Skeletal muscle tissue (tissue), 3 donors: ENCODE measurements at regions not wholly inside any gene's neighbourhood (a gene's known extent, or its start where the extent isn't known, plus 50 kb on each side); places are given as distances from the start of the nearest gene placed in this dataset.
"Not testable (repeated sequence)": the region's sequence is repeated elsewhere in the genome, so short reads cannot be mapped to it uniquely, and the experiment has no call there.

Source experiments
- H3K27ac ChIP-seq: one replicate; pipeline ENCODE4 v1.7.0; 2013; ENCODE audit warnings: mild to moderate bottlenecking, low read depth, low read length, inconsistent platforms
- H3K27me3 ChIP-seq, 3 donors: one replicate each; pipeline ENCODE4 v1.7.0; 2013; ENCODE audit warnings: low read length in 3 of 3; ENCODE audit not compliant: control insufficient read depth in 3 of 3, insufficient read depth in 3 of 3
- H3K36me3 ChIP-seq, 3 donors: one replicate each; pipeline ENCODE4 v1.7.0; 2013; ENCODE audit warnings: low read length in 3 of 3; ENCODE audit not compliant: control insufficient read depth in 3 of 3, insufficient read depth in 3 of 3
- H3K4me1 ChIP-seq, 3 donors: one replicate each; pipeline ENCODE4 v1.7.0; 2013; ENCODE audit warnings: low read length in 3 of 3, mild to moderate bottlenecking in 3 of 3; ENCODE audit not compliant: control insufficient read depth in 3 of 3, insufficient read depth in 3 of 3
- H3K4me3 ChIP-seq, 3 donors: one replicate each; pipeline ENCODE4 v1.7.0; 2013; ENCODE audit warnings: low read length in 3 of 3
- H3K9ac ChIP-seq, 3 donors: one replicate each; pipeline ENCODE4 v1.7.0; 2013; ENCODE audit warnings: low read length in 3 of 3, mild to moderate bottlenecking in 3 of 3, moderate library complexity in 2 of 3, low read depth in 1 of 3
- H3K9me3 ChIP-seq, 3 donors: one replicate each; pipeline ENCODE4 v1.7.0; 2013; ENCODE audit warnings: low read length in 3 of 3; ENCODE audit not compliant: control insufficient read depth in 3 of 3
- donor health status: Osteomylitis.

DNA sequence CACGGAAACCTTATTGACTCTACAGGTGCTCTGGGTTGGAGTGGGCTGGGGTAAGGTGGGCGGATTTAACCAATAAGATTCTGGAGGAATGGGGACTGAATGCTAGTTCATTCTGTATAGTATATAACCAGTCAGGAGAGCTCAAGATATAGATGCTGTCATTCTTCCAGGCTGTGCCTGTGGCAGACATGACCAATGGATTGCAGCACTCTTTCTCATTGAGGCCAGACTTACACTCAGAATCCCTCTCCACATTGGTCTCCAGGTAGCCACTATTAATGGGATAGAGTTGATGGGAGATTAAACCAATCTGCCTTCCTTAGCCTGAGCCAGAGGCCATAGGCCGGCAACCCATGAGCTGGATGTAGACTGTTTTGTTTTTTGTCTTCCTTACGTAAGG lies 82.8 kb upstream of the MEF2A start:
- Histone ChIP-seq H3K27me3 (no peaks in the 10 kb centered on the region), H3K27ac (no peak overlapping the region), H3K4me1 (peaks cover 16 to 23% (median 22%) of the 10 kb centered on the region in 3 donors), H3K9ac (no peak overlapping the region), H3K9me3 (no peaks in the 10 kb centered on the region), H3K36me3 (no peaks in the 10 kb centered on the region), H3K4me3 (no peak overlapping the region)

DNA sequence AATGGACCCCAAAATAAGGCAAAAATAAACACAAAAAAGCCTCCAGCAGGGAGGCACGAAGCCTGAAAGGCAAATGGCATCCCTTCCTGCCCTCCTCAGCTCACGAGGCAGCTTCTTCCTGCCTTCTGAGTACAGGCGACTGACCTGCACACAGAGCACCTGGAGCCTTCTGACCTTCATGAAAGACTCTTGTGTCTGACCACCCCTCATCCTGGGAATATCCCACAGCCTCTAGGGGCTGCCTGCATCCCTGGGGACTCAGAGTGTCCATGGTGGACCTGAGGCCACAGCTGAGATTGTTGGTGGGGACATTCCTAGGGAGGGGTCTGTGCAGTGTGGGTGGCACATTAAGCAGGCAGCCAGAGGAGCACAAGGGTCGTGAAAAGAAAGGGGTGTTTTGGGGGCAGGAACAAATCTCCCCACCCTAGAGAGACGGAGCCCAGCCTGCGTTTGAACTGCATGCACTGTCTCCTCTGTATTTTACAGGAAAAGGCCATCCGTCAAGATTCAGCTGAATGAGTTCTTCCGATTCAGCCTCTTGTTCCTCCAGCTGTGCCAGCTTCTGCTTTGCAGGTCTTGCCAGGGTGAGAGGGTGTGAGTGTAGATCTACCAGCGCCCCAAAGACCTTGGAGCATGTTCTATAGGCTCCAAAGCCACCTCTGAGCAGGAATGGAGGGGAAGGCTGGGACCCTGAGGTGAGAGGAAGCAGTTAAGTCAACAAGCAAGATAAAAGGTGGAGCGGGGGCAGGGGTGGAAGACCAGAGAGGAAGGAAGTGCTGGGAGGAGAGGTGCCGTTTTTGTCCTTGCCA lies 80.4 kb upstream of the MEF2A start:
- H3K9me3 ChIP-seq, result no peaks in the 10 kb centered on the region
- peak overlapping the region; percentile 69 for H3K27ac ChIP-seq
- no peaks in the 10 kb centered on the region for H3K27me3 ChIP-seq
- H3K36me3 ChIP-seq, result no peaks in the 10 kb centered on the region
- peak overlapping the region in 1 of 3 donors; percentile 72 for H3K9ac ChIP-seq
- H3K4me1 ChIP-seq, result peaks cover 16 to 23% (median 22%) of the 10 kb centered on the region in 3 donors
- H3K4me3 ChIP-seq, result peak overlapping the region in 2 of 3 donors; percentile 60 to 62

DNA sequence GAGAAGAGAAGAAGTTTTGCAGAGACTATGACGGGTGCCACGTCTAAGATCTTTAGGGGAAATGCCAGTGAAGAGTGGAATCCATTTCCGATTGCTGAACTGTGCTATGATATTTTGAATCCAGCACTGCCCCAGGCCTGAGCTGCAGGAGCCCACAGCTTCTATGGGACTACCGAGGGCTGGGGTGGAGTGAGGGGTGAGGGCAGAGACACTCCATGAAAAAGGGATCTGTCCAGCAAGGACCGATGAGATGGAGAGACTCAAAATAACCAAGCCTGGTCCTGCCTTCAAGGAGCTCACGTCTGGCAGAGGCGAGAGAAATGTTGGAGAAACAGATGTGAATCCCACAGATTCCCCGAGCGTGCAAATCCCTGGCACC lies 79.8 kb upstream of the MEF2A start:
- Histone ChIP-seq H3K36me3 (no peaks in the 10 kb centered on the region), H3K27ac (peak overlapping the region; percentile 69), H3K27me3 (no peaks in the 10 kb centered on the region), H3K4me3 (peak overlapping the region; percentile 60 to 64 (median 62)), H3K4me1 (peaks cover 16 to 23% (median 22%) of the 10 kb centered on the region in 3 donors), H3K9me3 (no peaks in the 10 kb centered on the region), H3K9ac (peak overlapping the region; percentile 57 to 72 (median 58))

DNA sequence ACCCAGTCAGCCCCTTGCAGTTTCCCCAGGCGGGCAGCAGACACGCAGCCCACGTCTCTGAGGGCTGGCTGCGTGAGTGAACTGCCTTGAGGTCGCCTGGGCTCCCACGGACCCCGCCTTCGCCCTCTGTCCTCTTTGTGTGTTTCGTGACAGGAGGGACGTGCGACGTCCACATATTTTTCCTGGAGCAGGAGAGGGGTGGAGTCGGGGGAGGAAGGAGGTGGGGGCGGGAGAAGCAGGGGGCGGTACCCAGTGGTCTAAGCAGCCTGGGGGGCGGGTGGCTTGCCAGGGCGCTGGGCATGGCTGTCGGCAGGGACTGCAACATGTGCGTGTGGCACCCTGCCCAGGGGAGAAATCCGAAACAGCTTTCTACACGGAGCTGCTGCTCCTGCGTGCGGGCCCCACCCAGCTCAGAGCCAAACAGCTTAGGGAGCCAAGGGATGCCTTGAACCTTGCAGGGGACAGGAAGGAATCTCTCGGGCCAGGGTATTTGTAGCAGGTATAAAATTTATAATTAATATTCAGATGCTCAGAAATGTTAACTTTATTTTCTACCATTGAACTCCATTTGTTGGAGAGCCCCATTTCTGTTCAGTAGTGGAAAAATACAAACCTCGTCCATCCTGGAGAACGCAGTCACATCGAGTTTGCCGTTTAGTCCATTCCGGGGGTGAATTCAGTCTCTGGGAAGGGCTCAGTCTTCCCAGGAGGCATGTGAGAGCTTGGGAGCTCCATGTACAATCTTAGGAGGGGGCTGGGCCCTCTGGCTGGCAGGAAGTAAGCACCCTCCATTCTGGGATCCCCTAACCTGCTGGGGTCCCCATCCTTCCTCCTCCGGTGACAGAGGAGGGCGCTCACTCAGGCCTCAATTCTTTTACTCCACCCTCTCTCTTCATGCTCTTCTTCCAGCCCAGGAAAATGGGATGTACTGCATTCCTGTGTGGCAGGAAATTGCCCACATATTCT lies 79.1 kb upstream of the MEF2A start:
- Histone ChIP-seq H3K27me3 (no peaks in the 10 kb centered on the region), H3K27ac (peak overlapping the region; percentile 69), H3K9me3 (no peaks in the 10 kb centered on the region), H3K4me3 (peak overlapping the region; percentile 60 to 69 (median 62)), H3K36me3 (no peaks in the 10 kb centered on the region), H3K4me1 (peaks cover 16 to 23% (median 22%) of the 10 kb centered on the region in 3 donors), H3K9ac (peak overlapping the region; percentile 58 to 77 (median 72))

DNA sequence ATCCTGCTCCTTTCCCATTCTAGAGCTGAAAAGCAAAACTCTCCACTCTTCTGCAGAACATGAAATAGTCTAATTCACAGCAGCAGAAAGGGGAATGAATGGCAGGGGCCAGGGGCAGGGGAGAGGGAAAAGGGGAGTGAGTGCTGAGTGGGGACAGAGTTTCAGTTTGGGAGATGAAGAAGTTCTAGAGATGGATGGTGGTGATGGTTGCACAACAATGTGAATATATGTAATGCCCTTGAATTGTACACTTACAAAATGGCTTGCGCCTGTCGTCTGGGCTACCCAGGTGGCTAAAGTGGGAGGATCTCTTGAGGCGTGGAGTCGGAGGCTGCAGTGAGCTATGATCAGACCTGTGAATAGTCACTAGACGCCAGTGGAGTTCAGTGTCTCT lies 78.5 kb upstream of the MEF2A start:
- Histone ChIP-seq H3K9ac (peak overlapping the region in 2 of 3 donors; percentile 58 to 66), H3K27ac (peak overlapping the region; percentile 69), H3K4me3 (peak overlapping the region in 1 of 3 donors; percentile 69), H3K36me3 (no peaks in the 10 kb centered on the region), H3K27me3 (no peaks in the 10 kb centered on the region), H3K9me3 (no peaks in the 10 kb centered on the region), H3K4me1 (peaks cover 16 to 23% (median 22%) of the 10 kb centered on the region in 3 donors)

DNA sequence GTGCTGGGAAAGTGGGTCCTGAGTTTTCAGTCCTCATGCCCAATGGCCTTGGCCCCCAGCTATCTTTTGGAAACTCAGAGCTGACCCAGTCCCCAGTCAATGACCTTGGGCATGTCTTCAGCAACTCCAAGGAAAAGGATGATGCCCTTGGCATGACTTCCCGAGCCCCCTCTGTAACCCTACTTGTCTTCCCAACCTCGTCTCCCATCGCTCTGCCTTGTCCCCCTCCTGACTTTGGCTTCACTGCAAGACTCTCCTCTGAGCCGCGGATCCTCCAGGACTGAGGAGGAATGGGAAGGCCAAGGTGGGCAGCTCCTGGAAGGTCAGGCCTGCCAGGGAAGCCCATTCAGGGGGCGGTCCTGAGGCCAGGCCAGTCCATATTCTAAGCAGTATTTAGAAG lies 73.5 kb upstream of the MEF2A start:
- no peaks in the 10 kb centered on the region for H3K9me3 ChIP-seq
- H3K9ac ChIP-seq, result no peak overlapping the region
- no peaks in the 10 kb centered on the region for H3K27me3 ChIP-seq
- H3K4me1 ChIP-seq, result peaks cover 2 to 6% (median 5%) of the 10 kb centered on the region in 3 donors
- no peaks in the 10 kb centered on the region for H3K36me3 ChIP-seq
- H3K4me3 ChIP-seq, result no peak overlapping the region
- no peak overlapping the region for H3K27ac ChIP-seq

DNA sequence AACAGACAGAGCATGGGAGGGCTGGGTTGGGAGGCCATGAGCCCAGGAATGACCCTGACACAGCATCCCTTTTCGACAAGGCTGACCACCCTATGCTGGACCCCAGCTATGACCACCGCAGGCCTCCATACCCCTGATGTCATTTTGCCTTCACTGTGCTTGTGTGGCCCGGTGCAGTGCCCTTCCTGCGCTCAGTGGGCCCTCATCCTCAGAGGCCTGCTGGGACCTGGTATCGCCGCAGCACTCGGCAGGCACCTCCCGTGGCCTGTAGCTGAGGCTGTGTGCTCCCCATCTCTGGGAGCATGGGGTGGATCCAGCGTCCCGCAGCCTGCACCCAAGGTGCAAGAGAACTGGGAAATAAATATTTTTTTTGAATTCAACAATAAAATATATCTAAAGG lies 73.1 kb upstream of the MEF2A start:
- H3K4me3 ChIP-seq, result no peak overlapping the region
- no peaks in the 10 kb centered on the region for H3K36me3 ChIP-seq
- no peaks in the 10 kb centered on the region for H3K27me3 ChIP-seq
- no peak overlapping the region for H3K9ac ChIP-seq
- no peaks in the 10 kb centered on the region for H3K9me3 ChIP-seq
- peaks cover 0 to 4% (median 3%) of the 10 kb centered on the region in 3 donors for H3K4me1 ChIP-seq
- no peak overlapping the region for H3K27ac ChIP-seq

DNA sequence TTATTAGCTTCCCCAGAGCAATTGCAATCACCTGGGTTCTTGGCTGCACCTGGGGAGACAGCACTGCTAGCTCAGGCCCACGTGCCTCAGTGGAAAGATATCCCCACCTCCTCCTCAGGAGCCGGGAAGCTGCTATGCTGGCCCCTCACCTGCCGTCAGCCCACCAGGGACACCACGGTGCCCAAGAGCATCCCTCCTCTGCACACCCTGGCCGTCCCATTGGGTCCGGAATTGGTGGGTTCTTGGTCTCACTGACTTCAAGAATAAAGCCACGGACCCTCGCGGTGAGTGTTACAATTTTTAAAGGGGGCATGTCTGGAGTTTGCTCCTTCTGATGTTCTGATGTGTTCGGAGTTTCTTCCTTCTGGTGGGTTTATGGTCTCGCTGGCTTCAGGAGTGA lies 72.3 kb upstream of the MEF2A start:
- Histone ChIP-seq H3K4me3 (no peak overlapping the region), H3K27ac (no peak overlapping the region), H3K27me3 (no peaks in the 10 kb centered on the region), H3K9ac (no peak overlapping the region), H3K4me1 (peaks cover 0 to 4% (median 3%) of the 10 kb centered on the region in 3 donors), H3K9me3 (no peaks in the 10 kb centered on the region), H3K36me3 (no peaks in the 10 kb centered on the region)

DNA sequence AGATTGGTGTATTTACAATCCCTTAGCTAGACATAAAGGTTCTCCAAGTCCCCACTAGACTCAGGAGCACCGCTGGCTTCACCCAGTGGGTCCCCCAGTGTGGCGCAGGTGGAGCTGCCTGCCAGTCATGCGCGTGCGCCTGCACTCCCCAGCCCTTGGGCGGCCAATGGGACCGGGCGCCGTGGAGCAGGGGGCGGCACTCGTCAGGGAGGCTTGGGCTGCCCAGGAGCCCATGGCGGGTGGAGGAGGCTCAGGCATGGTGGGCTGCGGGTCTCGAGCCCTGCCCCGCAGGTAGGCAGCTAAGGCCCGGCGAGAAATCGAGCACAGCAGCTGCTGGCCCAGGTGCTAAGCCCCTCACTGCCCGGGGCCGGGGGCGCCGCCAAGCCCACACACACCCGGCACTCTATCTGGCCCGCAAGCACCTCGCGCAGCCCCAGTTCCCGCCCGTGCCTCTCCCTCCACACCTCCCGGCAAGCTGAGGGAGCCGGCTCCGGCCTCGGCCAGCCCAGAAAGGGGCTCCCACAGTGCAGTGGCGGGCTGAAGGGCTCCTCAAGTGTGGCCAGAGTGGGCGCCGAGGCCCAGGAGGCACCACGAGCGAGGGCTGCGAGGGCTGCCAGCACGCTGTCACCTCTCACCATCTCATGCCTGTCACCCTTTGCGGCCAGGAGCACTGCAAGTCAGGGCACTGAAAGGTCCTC lies 71.1 kb upstream of the MEF2A start:
- not testable (repeated sequence) for H3K27ac ChIP-seq, H3K4me1 ChIP-seq, H3K4me3 ChIP-seq, H3K9ac ChIP-seq, H3K9me3 ChIP-seq, H3K36me3 ChIP-seq, H3K27me3 ChIP-seq
